AG09319 (cell line): ENCODE measurements at regions not wholly inside any gene's neighbourhood (a gene's known extent, or its start where the extent isn't known, plus 50 kb on each side); places are given as distances from the start of the nearest gene placed in this dataset.

Experiments used
- DNase-seq: peaks from one replicate; pipeline ENCODE4 v3.0.0-alpha.2; 2010; ENCODE audit warnings: low read depth; ENCODE audit errors: extremely low read depth
- CTCF ChIP-seq: IDR thresholded peaks from 2 replicates; pipeline ENCODE4 v1.5.1; 2011; ENCODE audit warnings: low read depth, mild to moderate bottlenecking, inconsistent platforms, low read length, moderate library complexity

GRCh38 chr9:126230692-126231091 lies 95.9 kb upstream of the MVB12B start:
- no peak for TF ChIP-seq CTCF
- no peak for DNase-seq

GRCh38 chr9:126232461-126232860 lies 94.2 kb upstream of the MVB12B start:
- no peak for TF ChIP-seq CTCF
- DNase-seq: no peak

- DNase-seq: no peak
- no peak for TF ChIP-seq CTCF
Observed at GRCh38 chr9:126233175-126233574, 93.5 kb upstream of the MVB12B start.

- DNase-seq: no peak
- TF ChIP-seq CTCF: no peak
Observed at GRCh38 chr9:126233913-126234525, 92.6 kb upstream of the MVB12B start.

- TF ChIP-seq CTCF: no peak
- DNase-seq: no peak
Observed at GRCh38 chr9:126234681-126235335, 91.8 kb upstream of the MVB12B start.

GRCh38 chr9:126235336-126236243 lies 91.0 kb upstream of the MVB12B start:
- no peak for DNase-seq
- TF ChIP-seq CTCF: no peak

GRCh38 chr9:126236273-126236672 lies 90.4 kb upstream of the MVB12B start:
- DNase-seq: no peak
- no peak for TF ChIP-seq CTCF
